ENCODE measurements at regions not wholly inside any gene's neighbourhood (a gene's known extent, or its start where the extent isn't known, plus 50 kb on each side); places are given as distances from the start of the nearest gene placed in this dataset.
A peak's percentile ranks its signal among the peaks of the same experiment; 100 is the strongest.

DNA sequence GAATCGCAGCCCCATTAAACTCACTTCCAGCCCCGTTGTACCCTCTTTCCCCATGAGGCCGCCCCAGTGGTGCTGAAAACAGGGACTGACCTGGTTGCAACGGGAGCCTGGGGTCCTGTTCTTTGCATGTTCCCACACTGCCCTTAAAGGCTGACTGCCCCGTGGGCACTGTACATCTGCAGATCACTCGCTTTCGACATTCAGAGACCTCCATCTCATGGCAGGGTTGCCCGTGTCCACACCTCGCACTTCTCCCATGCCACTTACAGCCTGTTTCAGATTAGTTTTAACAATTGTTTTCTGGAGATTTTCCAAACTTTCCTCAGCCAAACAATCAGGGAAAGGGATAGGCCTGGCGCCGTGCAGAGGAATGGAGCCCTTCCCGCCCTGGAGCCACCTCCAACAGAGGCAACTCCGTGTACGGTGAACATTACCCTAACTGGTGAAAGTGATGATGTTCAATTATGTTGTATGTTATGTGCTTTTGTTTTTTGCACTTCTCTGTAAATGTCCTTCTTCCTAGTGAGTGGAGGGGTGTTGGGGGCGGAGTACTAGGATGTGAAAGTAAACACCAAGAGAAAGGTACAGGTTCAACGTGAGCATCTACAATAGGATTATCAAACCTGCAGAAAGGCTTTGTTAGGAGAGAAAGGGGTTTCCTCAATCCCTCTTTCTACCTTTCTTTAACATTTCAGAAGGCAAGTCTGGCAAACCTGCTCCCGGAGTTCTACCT lies 262.8 kb downstream of the FOXO1 start:
- peak overlapping the region; percentile 58 for H3K9ac ChIP-seq (ENCODE audit: low read length)
- Mint-ChIP-seq H3K4me3 (ENCODE audit: unreplicated experiment) (no peak overlapping the region), H3K9me3 (ENCODE audit: unreplicated experiment) (peaks cover 2% of the 10 kb centered on the region), H3K36me3 (ENCODE audit: low read depth, unreplicated experiment) (no peaks in the 10 kb centered on the region), H3K27ac (ENCODE audit: unreplicated experiment) (peak overlapping the region; percentile 94), H3K4me1 (ENCODE audit: low read depth, unreplicated experiment) (peaks cover 34% of the 10 kb centered on the region), H3K27me3 (ENCODE audit: low read depth, unreplicated experiment) (no peaks in the 10 kb centered on the region)
- no peaks in the 10 kb centered on the region for H3K27me3 ChIP-seq (ENCODE audit: insufficient read depth, low read length)
- H2AFZ ChIP-seq (ENCODE audit: low read depth, low read length): no peak overlapping the region
- FAIRE-seq (no peak), DNase-seq (ENCODE audit: low read depth) (no peak)
- H3K9me3 ChIP-seq (ENCODE audit: insufficient read depth, low read depth, low read length): no peaks in the 10 kb centered on the region
- H3K36me3 ChIP-seq (ENCODE audit: insufficient read depth, low read length): no peaks in the 10 kb centered on the region
- peaks cover 29% of the 10 kb centered on the region for H3K4me1 ChIP-seq (ENCODE audit: insufficient read depth, low read length)
- no peak for TF ChIP-seq EZH2 (IDR thresholded peaks at IDR 0.05; ENCODE audit: insufficient read depth, low read length)
- TF ChIP-seq, protein P1, sequence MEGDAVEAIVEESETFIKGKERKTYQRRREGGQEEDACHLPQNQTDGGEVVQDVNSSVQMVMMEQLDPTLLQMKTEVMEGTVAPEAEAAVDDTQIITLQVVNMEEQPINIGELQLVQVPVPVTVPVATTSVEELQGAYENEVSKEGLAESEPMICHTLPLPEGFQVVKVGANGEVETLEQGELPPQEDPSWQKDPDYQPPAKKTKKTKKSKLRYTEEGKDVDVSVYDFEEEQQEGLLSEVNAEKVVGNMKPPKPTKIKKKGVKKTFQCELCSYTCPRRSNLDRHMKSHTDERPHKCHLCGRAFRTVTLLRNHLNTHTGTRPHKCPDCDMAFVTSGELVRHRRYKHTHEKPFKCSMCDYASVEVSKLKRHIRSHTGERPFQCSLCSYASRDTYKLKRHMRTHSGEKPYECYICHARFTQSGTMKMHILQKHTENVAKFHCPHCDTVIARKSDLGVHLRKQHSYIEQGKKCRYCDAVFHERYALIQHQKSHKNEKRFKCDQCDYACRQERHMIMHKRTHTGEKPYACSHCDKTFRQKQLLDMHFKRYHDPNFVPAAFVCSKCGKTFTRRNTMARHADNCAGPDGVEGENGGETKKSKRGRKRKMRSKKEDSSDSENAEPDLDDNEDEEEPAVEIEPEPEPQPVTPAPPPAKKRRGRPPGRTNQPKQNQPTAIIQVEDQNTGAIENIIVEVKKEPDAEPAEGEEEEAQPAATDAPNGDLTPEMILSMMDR (IDR thresholded peaks at IDR 0.05; ENCODE audit: insufficient read depth, low read depth, low read length): no peak
- H3K79me2 ChIP-seq (ENCODE audit: insufficient read depth, low read length): no peaks in the 10 kb centered on the region
- H4K20me1 ChIP-seq (ENCODE audit: insufficient read depth, low read length): no peaks in the 10 kb centered on the region
- no peak overlapping the region for H3K4me3 ChIP-seq (ENCODE audit: insufficient read depth, low read depth, low read length)
- peak overlapping the region; percentile 71 for H3K27ac ChIP-seq (ENCODE audit: low read depth, low read length)
- peak overlapping the region; percentile 87 for H3K4me2 ChIP-seq (ENCODE audit: low read length)

DNA sequence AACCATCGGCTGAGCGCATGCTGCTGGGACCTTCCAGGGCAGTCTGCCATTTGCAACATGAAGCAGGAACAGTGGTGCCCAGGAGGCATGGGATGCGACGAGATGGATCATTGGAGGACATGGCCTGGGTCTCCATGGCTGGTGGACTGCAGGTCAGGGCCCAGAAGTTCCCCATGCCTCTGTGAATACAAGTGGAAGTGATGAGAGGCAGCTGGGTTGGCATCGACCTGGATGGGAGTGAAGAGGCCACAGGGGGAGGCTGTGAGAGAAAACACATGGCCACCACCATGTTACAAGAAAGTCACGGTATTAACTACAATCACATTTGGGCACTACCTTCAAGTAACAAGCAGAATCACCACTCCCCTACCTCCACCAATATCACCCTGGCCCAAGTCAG lies 262.0 kb downstream of the FOXO1 start:
- H3K4me3 Mint-ChIP-seq (ENCODE audit: unreplicated experiment): no peak overlapping the region
- Histone ChIP-seq H2AFZ (ENCODE audit: low read depth, low read length) (no peak overlapping the region), H3K9me3 (ENCODE audit: insufficient read depth, low read depth, low read length) (no peaks in the 10 kb centered on the region), H3K27ac (ENCODE audit: low read depth, low read length) (no peak overlapping the region), H3K4me3 (ENCODE audit: insufficient read depth, low read depth, low read length) (no peak overlapping the region), H3K4me2 (ENCODE audit: low read length) (no peak overlapping the region), H3K36me3 (ENCODE audit: insufficient read depth, low read length) (no peaks in the 10 kb centered on the region), H3K27me3 (ENCODE audit: insufficient read depth, low read length) (no peaks in the 10 kb centered on the region), H3K79me2 (ENCODE audit: insufficient read depth, low read length) (no peaks in the 10 kb centered on the region), H3K9ac (ENCODE audit: low read length) (no peak overlapping the region), H3K4me1 (ENCODE audit: insufficient read depth, low read length) (peaks cover 29% of the 10 kb centered on the region), H4K20me1 (ENCODE audit: insufficient read depth, low read length) (no peaks in the 10 kb centered on the region)
- H3K4me1 Mint-ChIP-seq (ENCODE audit: low read depth, unreplicated experiment): peaks cover 34% of the 10 kb centered on the region
- FAIRE-seq (no peak), DNase-seq (ENCODE audit: low read depth) (no peak)
- no peaks in the 10 kb centered on the region for H3K36me3 Mint-ChIP-seq (ENCODE audit: low read depth, unreplicated experiment)
- no peak for TF ChIP-seq EZH2 (IDR thresholded peaks at IDR 0.05; ENCODE audit: insufficient read depth, low read length)
- TF ChIP-seq, protein P1 (IDR thresholded peaks at IDR 0.05; ENCODE audit: insufficient read depth, low read depth, low read length): no peak
- no peaks in the 10 kb centered on the region for H3K9me3 Mint-ChIP-seq (ENCODE audit: unreplicated experiment)
- no peaks in the 10 kb centered on the region for H3K27me3 Mint-ChIP-seq (ENCODE audit: low read depth, unreplicated experiment)
- H3K27ac Mint-ChIP-seq (ENCODE audit: unreplicated experiment): no peak overlapping the region

Data from astrocyte (in vitro differentiated cells and primary cell).